ACC112 (cell line): ENCODE measurements at regions not wholly inside any gene's neighbourhood (a gene's known extent, or its start where the extent isn't known, plus 50 kb on each side); places are given as distances from the start of the nearest gene placed in this dataset.
"Not testable (repeated sequence)": the region's sequence is repeated elsewhere in the genome, so short reads cannot be mapped to it uniquely, and the experiment has no call there.

ENCODE experiments used
- H2AFZ ChIP-seq: fragments of 200-600 bp; sonication (generic); one replicate; pipeline ENCODE4 v1.6.0; 2017; ENCODE audit warnings: antibody characterized with exemption, low read length; ENCODE audit not compliant: unreplicated experiment
- H3K27ac ChIP-seq: fragments of 200-600 bp; sonication (generic); 2 replicates; pipeline ENCODE4 v1.5.1; 2014; ENCODE audit warnings: low read depth, mild to moderate bottlenecking, antibody characterized with exemption, low read length, moderate library complexity
- H3K27me3 ChIP-seq: fragments of 200-600 bp; sonication (generic); 2 replicates; pipeline ENCODE4 v1.6.1; 2014; ENCODE audit warnings: mild to moderate bottlenecking, antibody characterized with exemption, low read length, moderate library complexity, mixed read lengths; ENCODE audit not compliant: insufficient read depth
- H3K36me3 ChIP-seq: fragments of 200-600 bp; sonication (generic); 2 replicates; pipeline ENCODE4 v1.6.1; 2016; ENCODE audit warnings: mild to moderate bottlenecking, antibody characterized with exemption, low read length, moderate library complexity, mixed read lengths; ENCODE audit not compliant: insufficient read depth
- H3K4me1 ChIP-seq: fragments of 200-600 bp; sonication (generic); one replicate; pipeline ENCODE4 v1.6.1; 2016; ENCODE audit warnings: low read length, mixed read lengths; ENCODE audit not compliant: insufficient read depth, unreplicated experiment, control insufficient read depth
- H3K4me3 ChIP-seq: fragments of 200-600 bp; sonication (generic); 2 replicates; pipeline ENCODE4 v1.5.1; 2014; ENCODE audit warnings: mild to moderate bottlenecking, low read depth, low read length
- H3K79me2 ChIP-seq: fragments of 200-600 bp; sonication (generic); one replicate; pipeline ENCODE4 v1.6.0; 2016; ENCODE audit warnings: low read length; ENCODE audit not compliant: control insufficient read depth, unreplicated experiment, insufficient read depth

- no peak overlapping the region for H2AFZ ChIP-seq
- no peaks in the 10 kb centered on the region for H3K27me3 ChIP-seq
- no peaks in the 10 kb centered on the region for H3K79me2 ChIP-seq
- no peaks in the 10 kb centered on the region for H3K36me3 ChIP-seq
- no peak overlapping the region for H3K27ac ChIP-seq
- H3K4me1 ChIP-seq: no peaks in the 10 kb centered on the region
- no peak overlapping the region for H3K4me3 ChIP-seq
Observed at GRCh38 chr12:84035766-84036165, 876.8 kb downstream of the SLC6A15 start.

- no peaks in the 10 kb centered on the region for H3K27me3 ChIP-seq
- no peaks in the 10 kb centered on the region for H3K79me2 ChIP-seq
- no peaks in the 10 kb centered on the region for H3K4me1 ChIP-seq
- no peak overlapping the region for H3K27ac ChIP-seq
- no peak overlapping the region for H2AFZ ChIP-seq
- no peaks in the 10 kb centered on the region for H3K36me3 ChIP-seq
- H3K4me3 ChIP-seq: no peak overlapping the region
Observed at GRCh38 chr12:84034871-84035270, 877.7 kb downstream of the SLC6A15 start.

- Histone ChIP-seq H2AFZ (no peak overlapping the region), H3K4me1 (no peaks in the 10 kb centered on the region), H3K36me3 (no peaks in the 10 kb centered on the region), H3K79me2 (no peaks in the 10 kb centered on the region), H3K4me3 (no peak overlapping the region), H3K27ac (no peak overlapping the region), H3K27me3 (no peaks in the 10 kb centered on the region)
Observed at GRCh38 chr12:84033162-84033561, 879.4 kb downstream of the SLC6A15 start.

GRCh38 chr12:84018556-84019179 lies 893.9 kb downstream of the SLC6A15 start:
- not testable (repeated sequence) for H3K27me3 ChIP-seq, H3K4me3 ChIP-seq, H3K27ac ChIP-seq, H3K4me1 ChIP-seq, H3K79me2 ChIP-seq, H2AFZ ChIP-seq, H3K36me3 ChIP-seq

GRCh38 chr12:84016956-84017355 lies 895.6 kb downstream of the SLC6A15 start:
- Histone ChIP-seq H3K4me1 (no peaks in the 10 kb centered on the region), H3K36me3 (no peaks in the 10 kb centered on the region), H3K79me2 (no peaks in the 10 kb centered on the region), H3K4me3 (no peak overlapping the region), H2AFZ (no peak overlapping the region), H3K27ac (no peak overlapping the region), H3K27me3 (no peaks in the 10 kb centered on the region)

GRCh38 chr12:83997423-83997822 lies 915.2 kb downstream of the SLC6A15 start:
- H3K36me3 ChIP-seq: no peaks in the 10 kb centered on the region

GRCh38 chr12:83996671-83997070 lies 915.9 kb downstream of the SLC6A15 start:
- H3K4me3 ChIP-seq: no peak overlapping the region
- no peak overlapping the region for H3K27ac ChIP-seq
- no peaks in the 10 kb centered on the region for H3K79me2 ChIP-seq
- H3K36me3 ChIP-seq: no peaks in the 10 kb centered on the region
- no peaks in the 10 kb centered on the region for H3K4me1 ChIP-seq
- no peaks in the 10 kb centered on the region for H3K27me3 ChIP-seq
- H2AFZ ChIP-seq: no peak overlapping the region

More at GRCh38 chr12:83997423-83997822, 915.2 kb downstream of the SLC6A15 start:
- no peak overlapping the region for H3K4me3 ChIP-seq
- H3K27me3 ChIP-seq: no peaks in the 10 kb centered on the region
- H3K4me1 ChIP-seq: no peaks in the 10 kb centered on the region
- no peaks in the 10 kb centered on the region for H3K79me2 ChIP-seq
- no peak overlapping the region for H3K27ac ChIP-seq
- no peak overlapping the region for H2AFZ ChIP-seq

GRCh38 chr12:83985084-83985483 lies 927.5 kb downstream of the SLC6A15 start:
- no peak overlapping the region for H3K27ac ChIP-seq
- no peak overlapping the region for H3K4me3 ChIP-seq
- no peaks in the 10 kb centered on the region for H3K79me2 ChIP-seq
- no peaks in the 10 kb centered on the region for H3K36me3 ChIP-seq
- H3K4me1 ChIP-seq: no peaks in the 10 kb centered on the region
- no peak overlapping the region for H2AFZ ChIP-seq
- H3K27me3 ChIP-seq: no peaks in the 10 kb centered on the region

- H3K79me2 ChIP-seq: no peaks in the 10 kb centered on the region
- no peaks in the 10 kb centered on the region for H3K27me3 ChIP-seq
- no peak overlapping the region for H3K4me3 ChIP-seq
- no peaks in the 10 kb centered on the region for H3K4me1 ChIP-seq
- H3K27ac ChIP-seq: no peak overlapping the region
- no peaks in the 10 kb centered on the region for H3K36me3 ChIP-seq
- H2AFZ ChIP-seq: no peak overlapping the region
Observed at GRCh38 chr12:83980398-83980797, 932.2 kb downstream of the SLC6A15 start.

GRCh38 chr12:83979785-83980184 lies 932.8 kb downstream of the SLC6A15 start:
- no peak overlapping the region for H3K27ac ChIP-seq
- H3K79me2 ChIP-seq: no peaks in the 10 kb centered on the region
- no peaks in the 10 kb centered on the region for H3K27me3 ChIP-seq
- H3K36me3 ChIP-seq: no peaks in the 10 kb centered on the region
- no peaks in the 10 kb centered on the region for H3K4me1 ChIP-seq
- no peak overlapping the region for H2AFZ ChIP-seq
- no peak overlapping the region for H3K4me3 ChIP-seq

GRCh38 chr12:83971781-83972180 lies 940.8 kb downstream of the SLC6A15 start:
- H3K27ac ChIP-seq: no peak overlapping the region
- H3K4me1 ChIP-seq: no peaks in the 10 kb centered on the region
- H3K79me2 ChIP-seq: no peaks in the 10 kb centered on the region
- H3K36me3 ChIP-seq: no peaks in the 10 kb centered on the region
- no peak overlapping the region for H2AFZ ChIP-seq
- no peaks in the 10 kb centered on the region for H3K27me3 ChIP-seq
- H3K4me3 ChIP-seq: no peak overlapping the region
